Epithelial cell of proximal tubule (primary cell): ENCODE measurements at regions not wholly inside any gene's neighbourhood (a gene's known extent, or its start where the extent isn't known, plus 50 kb on each side); places are given as distances from the start of the nearest gene placed in this dataset.

ENCODE experiments used
- DNase-seq: peaks from one replicate; pipeline ENCODE4 v3.0.0-alpha.2; 2011; ENCODE audit warnings: low read depth
- H3K4me3 ChIP-seq: 2 replicates; pipeline ENCODE4 v1.5.1; 2011; ENCODE audit warnings: low read depth, mild to moderate bottlenecking, low read length
- TF ChIP-seq, protein P1 (sequence below): conservative IDR thresholded peaks from 2 replicates; pipeline ENCODE4 v1.5.1; 2012; ENCODE audit warnings: low read depth, mild to moderate bottlenecking, low read length

DNA sequence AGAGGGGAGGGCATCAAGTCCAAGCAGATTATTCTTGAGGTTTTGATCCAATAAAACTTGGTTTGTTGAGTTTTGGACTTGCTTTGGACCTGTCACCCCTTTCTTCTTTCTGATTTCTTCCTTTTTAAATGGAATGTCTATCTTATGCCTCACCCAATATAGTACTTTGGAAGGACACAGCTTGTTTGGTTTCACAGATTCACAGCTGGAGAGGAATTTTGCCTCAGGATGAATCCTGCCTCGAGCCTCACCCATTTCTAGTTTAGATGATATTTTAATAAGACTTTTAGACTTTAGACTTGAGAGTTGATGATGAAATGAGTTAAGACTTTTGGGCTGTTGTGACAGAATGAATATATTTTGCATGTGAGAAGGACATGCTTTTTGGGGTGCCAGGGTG, 136.9 kb upstream of the PDE5A start:
- no peak for DNase-seq
- no peak overlapping the region for H3K4me3 ChIP-seq
- TF ChIP-seq, protein P1, sequence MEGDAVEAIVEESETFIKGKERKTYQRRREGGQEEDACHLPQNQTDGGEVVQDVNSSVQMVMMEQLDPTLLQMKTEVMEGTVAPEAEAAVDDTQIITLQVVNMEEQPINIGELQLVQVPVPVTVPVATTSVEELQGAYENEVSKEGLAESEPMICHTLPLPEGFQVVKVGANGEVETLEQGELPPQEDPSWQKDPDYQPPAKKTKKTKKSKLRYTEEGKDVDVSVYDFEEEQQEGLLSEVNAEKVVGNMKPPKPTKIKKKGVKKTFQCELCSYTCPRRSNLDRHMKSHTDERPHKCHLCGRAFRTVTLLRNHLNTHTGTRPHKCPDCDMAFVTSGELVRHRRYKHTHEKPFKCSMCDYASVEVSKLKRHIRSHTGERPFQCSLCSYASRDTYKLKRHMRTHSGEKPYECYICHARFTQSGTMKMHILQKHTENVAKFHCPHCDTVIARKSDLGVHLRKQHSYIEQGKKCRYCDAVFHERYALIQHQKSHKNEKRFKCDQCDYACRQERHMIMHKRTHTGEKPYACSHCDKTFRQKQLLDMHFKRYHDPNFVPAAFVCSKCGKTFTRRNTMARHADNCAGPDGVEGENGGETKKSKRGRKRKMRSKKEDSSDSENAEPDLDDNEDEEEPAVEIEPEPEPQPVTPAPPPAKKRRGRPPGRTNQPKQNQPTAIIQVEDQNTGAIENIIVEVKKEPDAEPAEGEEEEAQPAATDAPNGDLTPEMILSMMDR = no peak

DNA sequence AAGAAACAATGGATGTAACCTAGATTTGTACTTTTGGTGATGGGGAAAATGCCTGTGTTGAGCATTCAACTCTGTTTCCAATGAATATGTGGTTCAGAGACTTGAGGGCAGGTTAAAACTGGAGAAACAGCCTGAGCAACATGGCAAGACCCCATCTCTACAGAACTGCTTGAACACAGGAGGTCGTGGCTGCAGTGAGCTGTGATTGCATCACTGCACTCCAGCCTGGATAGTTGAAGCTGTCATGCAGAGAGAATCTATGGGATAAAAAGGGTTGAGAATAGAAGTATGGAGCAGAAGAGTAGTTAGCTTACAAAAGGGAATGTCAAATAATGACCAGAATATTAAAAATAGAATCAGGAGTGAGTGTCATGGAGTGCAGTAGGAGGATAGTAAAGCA, 134.8 kb upstream of the PDE5A start:
- H3K4me3 ChIP-seq = no peak overlapping the region
- TF ChIP-seq, protein P1 = no peak
- DNase-seq = no peak

DNA sequence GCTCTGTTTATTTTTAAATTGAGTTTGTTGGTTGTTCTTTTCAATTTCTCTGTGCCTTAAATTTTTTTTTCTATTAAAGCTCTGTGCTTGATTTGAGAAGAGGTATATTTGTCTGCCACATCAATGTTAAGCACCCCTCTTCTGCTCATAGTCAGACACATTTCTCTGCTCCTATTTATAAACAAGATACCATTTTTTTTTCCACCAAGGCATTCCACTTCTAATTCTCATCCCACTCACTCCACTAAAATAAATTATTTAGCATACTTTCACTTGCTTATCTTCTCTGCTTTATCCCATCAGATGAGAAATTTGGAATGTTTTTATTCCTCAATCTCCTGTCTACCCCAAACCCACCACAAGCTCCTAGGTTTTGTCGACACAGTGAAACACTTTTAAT, 127.0 kb upstream of the PDE5A start:
- TF ChIP-seq, protein P1 = no peak
- no peak for DNase-seq
- H3K4me3 ChIP-seq = no peak overlapping the region

DNA sequence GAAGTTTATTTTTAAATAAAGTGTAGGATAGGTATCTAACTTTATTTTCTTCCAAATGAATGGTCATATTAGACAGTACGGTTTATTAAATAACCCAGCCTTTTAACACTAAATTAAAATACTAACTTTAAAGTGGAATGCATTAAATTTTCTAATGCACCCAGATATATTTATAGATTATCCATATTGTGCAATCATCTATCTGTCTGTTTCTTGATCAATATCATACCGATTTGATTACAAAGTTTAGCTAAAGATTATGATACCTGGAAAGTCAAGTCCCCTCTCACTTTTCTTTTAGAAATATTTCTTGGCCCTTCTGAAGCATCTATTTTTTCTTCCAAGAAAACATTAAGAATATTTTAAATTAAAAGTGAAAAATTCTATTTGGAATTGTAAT, 124.3 kb upstream of the PDE5A start:
- DNase-seq = no peak
- H3K4me3 ChIP-seq = no peak overlapping the region
- TF ChIP-seq, protein P1 = no peak

DNA sequence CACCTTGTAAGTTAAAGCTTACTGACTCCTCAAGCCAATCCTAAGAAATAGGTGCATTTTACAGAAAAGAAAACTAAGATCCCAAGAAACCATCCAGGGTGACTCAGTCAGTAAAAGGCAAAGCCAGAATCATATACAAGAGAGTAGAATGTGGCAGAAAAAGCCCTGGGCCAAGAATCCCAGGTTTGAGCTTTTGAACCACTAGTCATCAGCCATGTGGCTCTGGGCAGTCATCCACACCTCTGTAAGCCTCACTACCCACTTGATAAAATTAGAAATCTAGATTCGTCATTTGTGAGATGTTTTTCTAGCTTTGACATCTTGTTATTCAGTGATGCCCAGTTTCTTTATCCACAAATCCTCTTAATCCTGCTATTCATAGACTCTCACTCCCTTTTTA, 122.2 kb upstream of the PDE5A start:
- no peak for DNase-seq

DNA sequence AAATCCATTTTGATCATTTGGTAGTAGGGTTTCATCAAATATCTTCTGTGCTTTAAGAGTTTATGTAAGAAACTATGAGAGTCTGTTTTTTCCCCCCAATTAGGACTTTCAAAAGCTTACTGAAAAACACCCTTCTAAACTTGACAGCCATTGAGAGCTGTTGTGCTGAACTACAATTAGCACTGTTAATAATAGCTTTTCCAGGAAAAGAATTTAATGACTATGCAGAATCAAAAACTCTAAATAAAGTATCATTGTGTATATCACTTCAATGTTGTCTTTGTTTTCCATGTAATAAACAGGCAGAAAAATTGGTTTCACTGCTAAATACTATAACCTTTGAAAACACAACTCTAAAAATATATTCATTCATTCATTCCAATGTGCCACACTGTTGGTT, 121.4 kb upstream of the PDE5A start:
- TF ChIP-seq, protein P1 = no peak
- DNase-seq = no peak
- H3K4me3 ChIP-seq = no peak overlapping the region

More for the DNA sequence above, 122.2 kb upstream of the PDE5A start:
- TF ChIP-seq, protein P1 = no peak
- no peak overlapping the region for H3K4me3 ChIP-seq

DNA sequence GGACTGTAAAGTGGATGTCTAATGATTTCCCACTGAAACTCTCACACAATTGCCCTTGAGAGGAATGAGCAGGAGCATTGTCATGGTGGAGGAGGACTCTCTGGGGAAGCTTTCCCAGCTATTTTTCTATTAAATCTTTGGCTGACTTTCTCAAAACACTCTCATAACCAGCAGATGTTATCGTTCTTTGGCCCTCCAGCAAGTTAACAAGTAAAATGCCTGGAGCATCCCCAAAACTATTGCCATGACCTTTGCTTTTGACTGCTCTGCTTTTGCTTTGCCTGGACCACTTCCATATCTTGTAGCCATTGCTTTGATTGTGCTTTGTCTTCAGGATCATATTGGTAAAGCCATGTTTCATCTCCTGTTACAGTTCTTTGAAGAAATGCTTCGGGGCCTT, 120.2 kb upstream of the PDE5A start:
- no peak overlapping the region for H3K4me3 ChIP-seq
- no peak for DNase-seq
- TF ChIP-seq, protein P1 = no peak
